ENCODE measurements at regions not wholly inside any gene's neighbourhood (a gene's known extent, or its start where the extent isn't known, plus 50 kb on each side); places are given as distances from the start of the nearest gene placed in this dataset.

GRCh38 chr6:90739802-90740201, 152.9 kb upstream of the MAP3K7 start:
- TF ChIP-seq POLR2AphosphoS5 (IDR thresholded peaks at IDR 0.05; ENCODE audit: insufficient read depth in 1 of 2, low read depth in 1 of 2) (no peak), CTCF (IDR thresholded peaks at IDR 0.05) (no peak), POLR2A (IDR thresholded peaks at IDR 0.05) (no peak)
